ELR (cell line): ENCODE measurements at regions not wholly inside any gene's neighbourhood (a gene's known extent, or its start where the extent isn't known, plus 50 kb on each side); places are given as distances from the start of the nearest gene placed in this dataset.
"Not testable (repeated sequence)": the region's sequence is repeated elsewhere in the genome, so short reads cannot be mapped to it uniquely, and the experiment has no call there.

Experiments used
- DNase-seq: peaks from one replicate; pipeline ENCODE4 v3.0.0-alpha.2; 2015; ENCODE audit warnings: low read depth

- DNase-seq = no peak
These were observed 91.5 kb upstream of the RREB1 start for GRCh38 chr6:7016226-7016625.

GRCh38 chr6:7021301-7021700 lies 86.5 kb upstream of the RREB1 start:
- no peak for DNase-seq

- DNase-seq = no peak
These were observed 81.9 kb upstream of the RREB1 start for GRCh38 chr6:7025861-7026260.

- not testable (repeated sequence) for DNase-seq
These were observed 78.8 kb upstream of the RREB1 start for GRCh38 chr6:7028963-7029362.

GRCh38 chr6:7030968-7031367 lies 76.8 kb upstream of the RREB1 start:
- DNase-seq = not testable (repeated sequence)

GRCh38 chr6:7033202-7033601 lies 74.6 kb upstream of the RREB1 start:
- DNase-seq = no peak

- no peak for DNase-seq
These were observed 73.7 kb upstream of the RREB1 start for GRCh38 chr6:7034055-7034454.

GRCh38 chr6:7035837-7036249 lies 71.9 kb upstream of the RREB1 start:
- no peak for DNase-seq

GRCh38 chr6:7041511-7042026 lies 66.2 kb upstream of the RREB1 start:
- DNase-seq = no peak

- DNase-seq = peak; percentile 35
These were observed 65.6 kb upstream of the RREB1 start for GRCh38 chr6:7042056-7042653.

- no peak for DNase-seq
These were observed 64.9 kb upstream of the RREB1 start for GRCh38 chr6:7042654-7043545.

- DNase-seq = no peak
These were observed 62.4 kb upstream of the RREB1 start for GRCh38 chr6:7045331-7045730.

GRCh38 chr6:7045746-7046145 lies 62.0 kb upstream of the RREB1 start:
- DNase-seq = no peak

- no peak for DNase-seq
These were observed 60.6 kb upstream of the RREB1 start for GRCh38 chr6:7047128-7047527.

GRCh38 chr6:7047966-7048365 lies 59.8 kb upstream of the RREB1 start:
- peak; percentile 25 for DNase-seq

GRCh38 chr6:7048894-7049293 lies 58.9 kb upstream of the RREB1 start:
- no peak for DNase-seq

GRCh38 chr6:7050004-7050403 lies 57.8 kb upstream of the RREB1 start:
- DNase-seq = no peak

GRCh38 chr6:7050872-7051779 lies 56.6 kb upstream of the RREB1 start:
- peak; percentile 57 for DNase-seq

- DNase-seq = peak; percentile 36
These were observed 55.9 kb upstream of the RREB1 start for GRCh38 chr6:7051780-7052442.

- DNase-seq = peak; percentile 34
These were observed 55.2 kb upstream of the RREB1 start for GRCh38 chr6:7052443-7053011.

- no peak for DNase-seq
These were observed 54.5 kb upstream of the RREB1 start for GRCh38 chr6:7053125-7053774.
